ENCODE measurements at regions not wholly inside any gene's neighbourhood (a gene's known extent, or its start where the extent isn't known, plus 50 kb on each side); places are given as distances from the start of the nearest gene placed in this dataset.

GRCh38 chr5:93174930-93175329 is 406.1 kb downstream of the NR2F1-AS1 start:
- no peaks in the 10 kb centered on the region for H3K27me3 ChIP-seq (replicated peaks in 1 of 4; ENCODE audit: control extremely low read depth in 1 of 4, control insufficient read depth in 3 of 4, insufficient read depth in 4 of 4, low read length in 3 of 4)
- Mint-ChIP-seq H3K27me3 (no peaks in the 10 kb centered on the region), H3K27ac (no peak overlapping the region), H3K4me3 (no peak overlapping the region), H3K4me1 (no peaks in the 10 kb centered on the region), H3K9me3 (ENCODE audit: insufficient read depth) (peaks cover 2% of the 10 kb centered on the region)
- H4K20me1 ChIP-seq (ENCODE audit: control insufficient read depth, insufficient read depth, low read length, poor library complexity, severe bottlenecking): no peaks in the 10 kb centered on the region
- no peak for DNase-seq
- no CpG with 5 or more reads among the region's 1 CpG for WGBS (ENCODE audit: insufficient coverage)
- CTCF ChIA-PET: no interaction called here
- no peak overlapping the region for H2AFZ ChIP-seq (ENCODE audit: insufficient read depth, low read depth, low read length, poor library complexity, severe bottlenecking)
- H3K36me3 ChIP-seq (replicated peaks in 1 of 2; ENCODE audit: control extremely low read depth in 1 of 2, control insufficient read depth in 1 of 2, extremely low read depth in 1 of 2, insufficient read depth in 2 of 2, low read length in 1 of 2): no peaks in the 10 kb centered on the region
- H3K4me1 ChIP-seq (ENCODE audit: control insufficient read depth in 2 of 2, insufficient read depth in 2 of 2, low read length in 2 of 2): no peaks in the 10 kb centered on the region
- POLR2A ChIA-PET: no interaction called here
- no peak overlapping the region for H3K4me2 ChIP-seq (replicated peaks; ENCODE audit: low read depth, low read length, poor library complexity, severe bottlenecking)
- no peak overlapping the region for H3K27ac ChIP-seq (ENCODE audit: low read length in 2 of 2)
- H3K4me3 ChIP-seq (ENCODE audit: control extremely low read depth in 1 of 5, extremely low read depth in 1 of 5, insufficient read depth in 1 of 5, low read depth in 2 of 5, low read length in 4 of 5): no peak overlapping the region
- no peak for ATAC-seq (ENCODE audit: low read depth)
- TF ChIP-seq EZH2 (IDR thresholded peaks at IDR 0.05; ENCODE audit: borderline replicate concordance, insufficient read depth, low read depth, low read length, poor library complexity, severe bottlenecking) (no peak), CTCF (IDR thresholded peaks at IDR 0.05) (no peak)
- H3K9me3 ChIP-seq (ENCODE audit: control extremely low read depth in 1 of 3, control insufficient read depth in 2 of 3, insufficient read depth in 1 of 3, low read length in 2 of 3): peaks cover 0 to 8% (median 0%) of the 10 kb centered on the region in 3 donors
- intact Hi-C loops (cut with micrococcal nuclease): no loop called here
- no peaks in the 10 kb centered on the region for H3K79me2 ChIP-seq (ENCODE audit: control insufficient read depth, insufficient read depth, low read length)
- H3K9ac ChIP-seq (ENCODE audit: low read length): no peak overlapping the region

GRCh38 chr5:93165559-93165958 is 415.5 kb downstream of the NR2F1-AS1 start:
- Histone ChIP-seq H3K27me3 (replicated peaks in 1 of 4; ENCODE audit: control extremely low read depth in 1 of 4, control insufficient read depth in 3 of 4, insufficient read depth in 4 of 4, low read length in 3 of 4) (no peaks in the 10 kb centered on the region), H3K79me2 (ENCODE audit: control insufficient read depth, insufficient read depth, low read length) (no peaks in the 10 kb centered on the region), H3K4me2 (replicated peaks; ENCODE audit: low read depth, low read length, poor library complexity, severe bottlenecking) (no peak overlapping the region), H3K36me3 (replicated peaks in 1 of 2; ENCODE audit: control extremely low read depth in 1 of 2, control insufficient read depth in 1 of 2, extremely low read depth in 1 of 2, insufficient read depth in 2 of 2, low read length in 1 of 2) (no peaks in the 10 kb centered on the region), H2AFZ (ENCODE audit: insufficient read depth, low read depth, low read length, poor library complexity, severe bottlenecking) (no peak overlapping the region), H3K27ac (ENCODE audit: low read length in 2 of 2) (no peak overlapping the region), H3K4me3 (ENCODE audit: control extremely low read depth in 1 of 5, extremely low read depth in 1 of 5, insufficient read depth in 1 of 5, low read depth in 2 of 5, low read length in 4 of 5) (no peak overlapping the region), H3K9me3 (ENCODE audit: control extremely low read depth in 1 of 3, control insufficient read depth in 2 of 3, insufficient read depth in 1 of 3, low read length in 2 of 3) (no peaks in the 10 kb centered on the region), H3K9ac (ENCODE audit: low read length) (no peak overlapping the region), H3K4me1 (ENCODE audit: control insufficient read depth in 2 of 2, insufficient read depth in 2 of 2, low read length in 2 of 2) (no peaks in the 10 kb centered on the region), H4K20me1 (ENCODE audit: control insufficient read depth, insufficient read depth, low read length, poor library complexity, severe bottlenecking) (no peaks in the 10 kb centered on the region)
- Mint-ChIP-seq H3K4me1 (no peaks in the 10 kb centered on the region), H3K27ac (no peak overlapping the region), H3K4me3 (no peak overlapping the region), H3K9me3 (ENCODE audit: insufficient read depth) (peaks cover 2% of the 10 kb centered on the region), H3K27me3 (no peaks in the 10 kb centered on the region)
- WGBS (ENCODE audit: insufficient coverage): no CpG with 5 or more reads among the region's 2 CpGs
- no peak for DNase-seq
- intact Hi-C loops (cut with micrococcal nuclease): no loop called here
- CTCF ChIA-PET: no interaction called here
- POLR2A ChIA-PET: no interaction called here
- ATAC-seq (ENCODE audit: low read depth): no peak
- TF ChIP-seq EZH2 (IDR thresholded peaks at IDR 0.05; ENCODE audit: borderline replicate concordance, insufficient read depth, low read depth, low read length, poor library complexity, severe bottlenecking) (no peak), CTCF (IDR thresholded peaks at IDR 0.05) (no peak)

All from B cell (primary cell).